Stimulated activated CD8-positive, alpha-beta memory T cell treated with anti-CD3 and anti-CD28 coated beads, Interleukin-12 subunit alpha, Interleukin-12 subunit beta, amount 100 ng/mL, for 24 hours (primary cell): ENCODE measurements at regions not wholly inside any gene's neighbourhood (a gene's known extent, or its start where the extent isn't known, plus 50 kb on each side); places are given as distances from the start of the nearest gene placed in this dataset.

ENCODE experiments used
- DNase-seq: peaks from one replicate; pipeline ENCODE4 v3.0.0-alpha.2; 2020; ENCODE audit errors: extremely low read depth

GRCh38 chr1:87993051-87993450, 664.4 kb downstream of the LMO4 start:
- DNase-seq, result no peak

- DNase-seq, result no peak
Measured at GRCh38 chr1:87999852-88000251, 671.2 kb downstream of the LMO4 start.

- DNase-seq, result no peak
Measured at GRCh38 chr1:88001460-88001859, 672.8 kb downstream of the LMO4 start.

- no peak for DNase-seq
Measured at GRCh38 chr1:88003255-88003654, 674.6 kb downstream of the LMO4 start.

- no peak for DNase-seq
Measured at GRCh38 chr1:88009916-88010315, 674.2 kb upstream of the PKN2 start.

GRCh38 chr1:88013485-88013884, 670.6 kb upstream of the PKN2 start:
- no peak for DNase-seq

- no peak for DNase-seq
Measured at GRCh38 chr1:88014131-88014530, 669.9 kb upstream of the PKN2 start.

- no peak for DNase-seq
Measured at GRCh38 chr1:88016947-88017346, 667.1 kb upstream of the PKN2 start.

- DNase-seq, result no peak
Measured at GRCh38 chr1:88021529-88021928, 662.5 kb upstream of the PKN2 start.

- DNase-seq, result no peak
Measured at GRCh38 chr1:88022516-88022915, 661.6 kb upstream of the PKN2 start.

GRCh38 chr1:88029142-88029541, 654.9 kb upstream of the PKN2 start:
- no peak for DNase-seq

- no peak for DNase-seq
Measured at GRCh38 chr1:88029899-88030298, 654.2 kb upstream of the PKN2 start.

- DNase-seq, result no peak
Measured at GRCh38 chr1:88035578-88035977, 648.5 kb upstream of the PKN2 start.

- DNase-seq, result no peak
Measured at GRCh38 chr1:88036345-88037014, 647.6 kb upstream of the PKN2 start.

GRCh38 chr1:88039240-88039639, 644.8 kb upstream of the PKN2 start:
- DNase-seq, result no peak

- DNase-seq, result no peak
Measured at GRCh38 chr1:88043834-88044233, 640.2 kb upstream of the PKN2 start.

GRCh38 chr1:88052167-88052566, 631.9 kb upstream of the PKN2 start:
- no peak for DNase-seq

GRCh38 chr1:88053065-88053464, 631.0 kb upstream of the PKN2 start:
- no peak for DNase-seq

GRCh38 chr1:88056881-88057280, 627.2 kb upstream of the PKN2 start:
- DNase-seq, result no peak

GRCh38 chr1:88058205-88058604, 625.9 kb upstream of the PKN2 start:
- no peak for DNase-seq

GRCh38 chr1:88060112-88060673, 623.9 kb upstream of the PKN2 start:
- DNase-seq, result no peak

- DNase-seq, result no peak
Measured at GRCh38 chr1:88060750-88061491, 623.2 kb upstream of the PKN2 start.

GRCh38 chr1:88061492-88062177, 622.4 kb upstream of the PKN2 start:
- DNase-seq, result no peak
